BE2C (cell line): ENCODE measurements at regions not wholly inside any gene's neighbourhood (a gene's known extent, or its start where the extent isn't known, plus 50 kb on each side); places are given as distances from the start of the nearest gene placed in this dataset.

Source experiments
- DNase-seq: peaks from one replicate; pipeline ENCODE4 v3.0.0-alpha.2; 2020
- H3K27me3 ChIP-seq: fragments of 250-450 bp; sonication (Bioruptor Pico); 2 replicates; pipeline ENCODE4 v1.5.1; 2020; ENCODE audit warnings: mild to moderate bottlenecking
- H3K36me3 ChIP-seq: fragments of 250-450 bp; sonication (Bioruptor Pico); 2 replicates; pipeline ENCODE4 v1.5.1; 2020; ENCODE audit warnings: mild to moderate bottlenecking
- H3K4me1 ChIP-seq: fragments of 250-450 bp; sonication (Bioruptor Pico); 2 replicates; pipeline ENCODE4 v1.5.1; 2020
- H3K4me3 ChIP-seq: 2 replicates; pipeline ENCODE4 v1.5.1; 2011; ENCODE audit warnings: low read depth, low read length
- H3K9me3 ChIP-seq: fragments of 250-450 bp; sonication (Bioruptor Pico); 2 replicates; pipeline ENCODE4 v1.5.1; 2020
- CTCF ChIP-seq: IDR thresholded peaks from 2 replicates; pipeline ENCODE4 v1.5.1; 2012; ENCODE audit warnings: mild to moderate bottlenecking, low read depth, low read length

- no peak overlapping the region for H3K4me3 ChIP-seq
- no peaks in the 10 kb centered on the region for H3K36me3 ChIP-seq
- H3K9me3 ChIP-seq = no peaks in the 10 kb centered on the region
- no peaks in the 10 kb centered on the region for H3K4me1 ChIP-seq
- TF ChIP-seq CTCF = no peak
- DNase-seq = no peak
- H3K27me3 ChIP-seq = no peaks in the 10 kb centered on the region
These were observed 1107.3 kb downstream of the SLC6A15 start for GRCh38 chr12:83805156-83805772.

GRCh38 chr12:83801972-83802371 lies 1110.6 kb downstream of the SLC6A15 start:
- TF ChIP-seq CTCF = no peak
- Histone ChIP-seq H3K9me3 (no peaks in the 10 kb centered on the region), H3K4me3 (no peak overlapping the region), H3K36me3 (no peaks in the 10 kb centered on the region), H3K27me3 (no peaks in the 10 kb centered on the region), H3K4me1 (no peaks in the 10 kb centered on the region)
- DNase-seq = no peak

GRCh38 chr12:83800022-83800421 lies 1112.6 kb downstream of the SLC6A15 start:
- TF ChIP-seq CTCF = no peak
- Histone ChIP-seq H3K36me3 (no peaks in the 10 kb centered on the region), H3K27me3 (no peaks in the 10 kb centered on the region), H3K9me3 (no peaks in the 10 kb centered on the region), H3K4me1 (no peaks in the 10 kb centered on the region), H3K4me3 (no peak overlapping the region)
- no peak for DNase-seq

- Histone ChIP-seq H3K4me1 (no peaks in the 10 kb centered on the region), H3K9me3 (no peaks in the 10 kb centered on the region), H3K4me3 (no peak overlapping the region), H3K36me3 (no peaks in the 10 kb centered on the region), H3K27me3 (no peaks in the 10 kb centered on the region)
- TF ChIP-seq CTCF = no peak
- DNase-seq = no peak
These were observed 1109.8 kb downstream of the TMTC2 start for GRCh38 chr12:83796531-83796930.

GRCh38 chr12:83793616-83794015 lies 1106.9 kb downstream of the TMTC2 start:
- no peak overlapping the region for H3K4me3 ChIP-seq
- no peak for TF ChIP-seq CTCF
- H3K4me1 ChIP-seq = no peaks in the 10 kb centered on the region
- no peaks in the 10 kb centered on the region for H3K36me3 ChIP-seq
- no peaks in the 10 kb centered on the region for H3K27me3 ChIP-seq
- H3K9me3 ChIP-seq = no peaks in the 10 kb centered on the region
- DNase-seq = no peak

- no peaks in the 10 kb centered on the region for H3K36me3 ChIP-seq
- TF ChIP-seq CTCF = no peak
These were observed 1097.7 kb downstream of the TMTC2 start for GRCh38 chr12:83784298-83784890.

More at GRCh38 chr12:83784298-83784890, 1097.7 kb downstream of the TMTC2 start:
- H3K9me3 ChIP-seq = no peaks in the 10 kb centered on the region
- DNase-seq = no peak
- no peaks in the 10 kb centered on the region for H3K27me3 ChIP-seq
- H3K4me1 ChIP-seq = no peaks in the 10 kb centered on the region
- no peak overlapping the region for H3K4me3 ChIP-seq
